Mammary epithelial cell (primary cell): ENCODE measurements at regions not wholly inside any gene's neighbourhood (a gene's known extent, or its start where the extent isn't known, plus 50 kb on each side); places are given as distances from the start of the nearest gene placed in this dataset.

Source experiments
- EZH2 ChIP-seq: IDR thresholded peaks from 2 replicates; pipeline ENCODE4 v1.6.1; 2012; ENCODE audit warnings: low read length, inconsistent platforms, borderline replicate concordance
- TF ChIP-seq, protein P1 (sequence below), 2 donors: IDR thresholded peaks in 1 of 2; conservative IDR thresholded peaks in 1 of 2; 2 replicates each; pipeline ENCODE4 v1.5.1; 2011 to 2012; ENCODE audit warnings: inconsistent platforms in 2 of 2, low read length in 2 of 2, mild to moderate bottlenecking in 2 of 2, control low read depth in 1 of 2, low read depth in 1 of 2; ENCODE audit not compliant: insufficient read depth in 1 of 2; ENCODE audit errors: extremely low read depth in 1 of 2

DNA sequence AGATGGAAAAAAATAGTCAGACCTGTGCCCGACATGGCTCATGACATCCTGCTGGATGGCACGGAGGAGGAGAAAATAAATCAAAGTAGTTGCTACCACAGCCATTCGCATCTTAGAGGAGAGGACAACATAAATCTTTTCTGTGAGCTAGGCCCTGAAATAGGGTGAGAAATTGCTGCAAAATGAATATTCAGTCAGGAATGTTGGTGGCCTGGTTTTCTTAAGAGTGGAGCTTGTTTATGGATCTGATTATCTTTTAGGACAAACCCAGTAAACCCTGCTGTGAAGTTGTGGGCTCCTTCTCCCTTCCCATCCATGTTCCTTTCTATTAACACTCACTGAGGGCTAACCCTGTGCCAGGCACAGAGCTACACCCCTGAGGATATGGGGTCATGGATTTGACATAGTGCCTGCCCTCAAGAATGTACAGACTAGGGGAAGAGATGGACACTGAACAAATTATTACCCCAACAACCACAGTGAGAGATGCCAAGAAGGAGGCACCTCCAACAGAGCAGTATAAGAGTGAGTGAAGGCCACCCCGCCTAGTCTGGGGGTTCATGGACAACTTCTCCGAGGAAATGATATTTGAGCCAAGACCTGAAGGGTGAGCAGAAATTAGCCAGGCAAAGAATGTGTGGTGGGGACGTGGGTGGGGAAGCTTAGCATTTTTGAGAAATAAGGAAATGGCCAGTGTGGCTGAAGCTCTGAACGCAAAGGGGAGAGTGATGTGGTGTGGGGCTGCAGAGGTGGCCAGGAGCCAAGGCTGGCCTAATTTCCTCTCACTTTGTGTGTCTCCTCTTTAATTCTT is 68.9 kb upstream of the ARL8B start:
- TF ChIP-seq, protein P1, sequence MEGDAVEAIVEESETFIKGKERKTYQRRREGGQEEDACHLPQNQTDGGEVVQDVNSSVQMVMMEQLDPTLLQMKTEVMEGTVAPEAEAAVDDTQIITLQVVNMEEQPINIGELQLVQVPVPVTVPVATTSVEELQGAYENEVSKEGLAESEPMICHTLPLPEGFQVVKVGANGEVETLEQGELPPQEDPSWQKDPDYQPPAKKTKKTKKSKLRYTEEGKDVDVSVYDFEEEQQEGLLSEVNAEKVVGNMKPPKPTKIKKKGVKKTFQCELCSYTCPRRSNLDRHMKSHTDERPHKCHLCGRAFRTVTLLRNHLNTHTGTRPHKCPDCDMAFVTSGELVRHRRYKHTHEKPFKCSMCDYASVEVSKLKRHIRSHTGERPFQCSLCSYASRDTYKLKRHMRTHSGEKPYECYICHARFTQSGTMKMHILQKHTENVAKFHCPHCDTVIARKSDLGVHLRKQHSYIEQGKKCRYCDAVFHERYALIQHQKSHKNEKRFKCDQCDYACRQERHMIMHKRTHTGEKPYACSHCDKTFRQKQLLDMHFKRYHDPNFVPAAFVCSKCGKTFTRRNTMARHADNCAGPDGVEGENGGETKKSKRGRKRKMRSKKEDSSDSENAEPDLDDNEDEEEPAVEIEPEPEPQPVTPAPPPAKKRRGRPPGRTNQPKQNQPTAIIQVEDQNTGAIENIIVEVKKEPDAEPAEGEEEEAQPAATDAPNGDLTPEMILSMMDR (conservative IDR thresholded peaks at IDR 0.05 in 1 of 2, IDR thresholded peaks at IDR 0.05 in 1 of 2; ENCODE audit: extremely low read depth in 1 of 2, insufficient read depth in 1 of 2, low read depth in 1 of 2, low read length in 2 of 2) = no peak
- no peak for TF ChIP-seq EZH2
